Skeletal muscle satellite cell (primary cell): ENCODE measurements at regions not wholly inside any gene's neighbourhood (a gene's known extent, or its start where the extent isn't known, plus 50 kb on each side); places are given as distances from the start of the nearest gene placed in this dataset.

ENCODE experiments used
- H3K27me3 ChIP-seq: 2 replicates; pipeline ENCODE4 v1.7.0; 2013; ENCODE audit warnings: low read length; ENCODE audit not compliant: control insufficient read depth, insufficient read depth
- H3K36me3 ChIP-seq: 2 replicates; pipeline ENCODE4 v1.7.0; 2013; ENCODE audit warnings: mild to moderate bottlenecking, control low read depth, low read length; ENCODE audit not compliant: insufficient read depth
- H3K4me1 ChIP-seq: 2 replicates; pipeline ENCODE4 v1.7.0; 2013; ENCODE audit warnings: low read length; ENCODE audit not compliant: control insufficient read depth, insufficient read depth
- H3K4me2 ChIP-seq: 2 replicates; pipeline ENCODE4 v1.7.0; 2013; ENCODE audit warnings: mild to moderate bottlenecking, low read length
- H3K4me3 ChIP-seq: 2 replicates; pipeline ENCODE4 v1.7.0; 2013; ENCODE audit warnings: low read length
- H3K9ac ChIP-seq: 2 replicates; pipeline ENCODE4 v1.7.0; 2013; ENCODE audit warnings: mild to moderate bottlenecking, low read depth, low read length, moderate library complexity
- H3K9me3 ChIP-seq: replicated peaks from 2 replicates; pipeline ENCODE4 v1.7.0; 2013; ENCODE audit warnings: mild to moderate bottlenecking, control low read depth, low read length

GRCh38 chr12:124169577-124170284 lies 125.2 kb upstream of the RFLNA start:
- H3K9me3 ChIP-seq = no peaks in the 10 kb centered on the region
- H3K4me1 ChIP-seq = peaks cover 5% of the 10 kb centered on the region
- no peak overlapping the region for H3K9ac ChIP-seq

GRCh38 chr12:124170760-124171159 lies 124.1 kb upstream of the RFLNA start:
- H3K9ac ChIP-seq = no peak overlapping the region
- no peaks in the 10 kb centered on the region for H3K36me3 ChIP-seq
- peaks cover 8% of the 10 kb centered on the region for H3K27me3 ChIP-seq
- H3K4me3 ChIP-seq = no peak overlapping the region
- no peak overlapping the region for H3K4me2 ChIP-seq
- H3K4me1 ChIP-seq = peaks cover 5% of the 10 kb centered on the region
- H3K9me3 ChIP-seq = no peaks in the 10 kb centered on the region

More at GRCh38 chr12:124169577-124170284, 125.2 kb upstream of the RFLNA start:
- Histone ChIP-seq H3K4me3 (no peak overlapping the region), H3K4me2 (no peak overlapping the region), H3K36me3 (no peaks in the 10 kb centered on the region), H3K27me3 (peaks cover 8% of the 10 kb centered on the region)

- H3K9ac ChIP-seq = no peak overlapping the region
- H3K4me1 ChIP-seq = peaks cover 5% of the 10 kb centered on the region
- no peak overlapping the region for H3K4me3 ChIP-seq
- no peaks in the 10 kb centered on the region for H3K36me3 ChIP-seq
- H3K4me2 ChIP-seq = no peak overlapping the region
- no peaks in the 10 kb centered on the region for H3K9me3 ChIP-seq
- H3K27me3 ChIP-seq = peaks cover 11% of the 10 kb centered on the region
Observed at GRCh38 chr12:124171231-124171979, 123.5 kb upstream of the RFLNA start.

- no peaks in the 10 kb centered on the region for H3K36me3 ChIP-seq
- no peak overlapping the region for H3K4me2 ChIP-seq
- H3K9ac ChIP-seq = no peak overlapping the region
- peaks cover 11% of the 10 kb centered on the region for H3K27me3 ChIP-seq
- H3K9me3 ChIP-seq = no peaks in the 10 kb centered on the region
- no peak overlapping the region for H3K4me3 ChIP-seq
- H3K4me1 ChIP-seq = peaks cover 5% of the 10 kb centered on the region
Observed at GRCh38 chr12:124172636-124173035, 122.3 kb upstream of the RFLNA start.

- Histone ChIP-seq H3K4me1 (peaks cover 5% of the 10 kb centered on the region), H3K36me3 (no peaks in the 10 kb centered on the region), H3K9me3 (no peaks in the 10 kb centered on the region), H3K27me3 (peaks cover 11% of the 10 kb centered on the region), H3K4me3 (no peak overlapping the region), H3K4me2 (no peak overlapping the region), H3K9ac (no peak overlapping the region)
Observed at GRCh38 chr12:124173692-124174091, 121.2 kb upstream of the RFLNA start.

- Histone ChIP-seq H3K9ac (no peak overlapping the region), H3K4me1 (peaks cover 5% of the 10 kb centered on the region), H3K9me3 (no peaks in the 10 kb centered on the region), H3K4me3 (no peak overlapping the region), H3K27me3 (peaks cover 10% of the 10 kb centered on the region), H3K4me2 (peak overlapping the region; percentile 19), H3K36me3 (no peaks in the 10 kb centered on the region)
Observed at GRCh38 chr12:124174451-124175348, 120.2 kb upstream of the RFLNA start.

- Histone ChIP-seq H3K9ac (no peak overlapping the region), H3K4me3 (no peak overlapping the region), H3K9me3 (no peaks in the 10 kb centered on the region), H3K27me3 (peaks cover 10% of the 10 kb centered on the region), H3K4me1 (peaks cover 5% of the 10 kb centered on the region), H3K4me2 (no peak overlapping the region), H3K36me3 (no peaks in the 10 kb centered on the region)
Observed at GRCh38 chr12:124175704-124176103, 119.2 kb upstream of the RFLNA start.

- Histone ChIP-seq H3K4me1 (peaks cover 5% of the 10 kb centered on the region), H3K4me2 (no peak overlapping the region), H3K27me3 (peaks cover 10% of the 10 kb centered on the region), H3K9ac (no peak overlapping the region), H3K4me3 (no peak overlapping the region), H3K36me3 (no peaks in the 10 kb centered on the region), H3K9me3 (no peaks in the 10 kb centered on the region)
Observed at GRCh38 chr12:124177276-124177950, 117.5 kb upstream of the RFLNA start.

GRCh38 chr12:124177951-124178316 lies 117.0 kb upstream of the RFLNA start:
- Histone ChIP-seq H3K4me3 (no peak overlapping the region), H3K4me2 (no peak overlapping the region), H3K9ac (no peak overlapping the region), H3K36me3 (no peaks in the 10 kb centered on the region), H3K27me3 (peaks cover 10% of the 10 kb centered on the region), H3K4me1 (peaks cover 5% of the 10 kb centered on the region), H3K9me3 (no peaks in the 10 kb centered on the region)

- Histone ChIP-seq H3K36me3 (no peaks in the 10 kb centered on the region), H3K4me1 (no peaks in the 10 kb centered on the region), H3K4me2 (no peak overlapping the region), H3K27me3 (peaks cover 10% of the 10 kb centered on the region), H3K9me3 (no peaks in the 10 kb centered on the region), H3K9ac (no peak overlapping the region), H3K4me3 (no peak overlapping the region)
Observed at GRCh38 chr12:124179936-124180607, 114.8 kb upstream of the RFLNA start.
